Stimulated activated CD8-positive, alpha-beta memory T cell treated with anti-CD3 and anti-CD28 coated beads, Interleukin-7, amount 100 ng/mL, for 1 hour (primary cell): ENCODE measurements at regions not wholly inside any gene's neighbourhood (a gene's known extent, or its start where the extent isn't known, plus 50 kb on each side); places are given as distances from the start of the nearest gene placed in this dataset.

Source experiments
- DNase-seq, 2 donors: peaks; one replicate each; pipeline ENCODE4 v3.0.0-alpha.2; 2020; ENCODE audit warnings: low read depth in 2 of 2

- DNase-seq, result no peak
Measured at GRCh38 chr11:37774441-37774840, 1176.4 kb upstream of the RAG2 start.

- no peak for DNase-seq
Measured at GRCh38 chr11:37770145-37770544, 1172.1 kb upstream of the RAG2 start.

GRCh38 chr11:37762079-37762478 is 1164.0 kb upstream of the RAG2 start:
- DNase-seq, result no peak

GRCh38 chr11:37755521-37755920 is 1157.5 kb upstream of the RAG2 start:
- no peak for DNase-seq

GRCh38 chr11:37748641-37749040 is 1150.6 kb upstream of the RAG2 start:
- DNase-seq, result no peak

GRCh38 chr11:37747121-37747520 is 1149.1 kb upstream of the RAG2 start:
- DNase-seq, result no peak

GRCh38 chr11:37727371-37727770 is 1129.3 kb upstream of the RAG2 start:
- DNase-seq, result no peak

GRCh38 chr11:37724315-37724714 is 1126.3 kb upstream of the RAG2 start:
- DNase-seq, result no peak

GRCh38 chr11:37721485-37721884 is 1123.4 kb upstream of the RAG2 start:
- no peak for DNase-seq

GRCh38 chr11:37718431-37718999 is 1120.5 kb upstream of the RAG2 start:
- no peak for DNase-seq

- DNase-seq, result no peak
Measured at GRCh38 chr11:37712251-37712650, 1114.2 kb upstream of the RAG2 start.

- no peak for DNase-seq
Measured at GRCh38 chr11:37710031-37710430, 1112.0 kb upstream of the RAG2 start.

GRCh38 chr11:37704791-37705190 is 1106.8 kb upstream of the RAG2 start:
- no peak for DNase-seq

- DNase-seq, result no peak
Measured at GRCh38 chr11:37699644-37700043, 1101.6 kb upstream of the RAG2 start.

GRCh38 chr11:37695283-37695682 is 1097.2 kb upstream of the RAG2 start:
- no peak for DNase-seq

- no peak for DNase-seq
Measured at GRCh38 chr11:37689951-37690350, 1091.9 kb upstream of the RAG2 start.

GRCh38 chr11:37688456-37688855 is 1090.4 kb upstream of the RAG2 start:
- no peak for DNase-seq

- DNase-seq, result no peak
Measured at GRCh38 chr11:37687130-37687529, 1089.1 kb upstream of the RAG2 start.

GRCh38 chr11:37671321-37671720 is 1073.3 kb upstream of the RAG2 start:
- no peak for DNase-seq

GRCh38 chr11:37666960-37667359 is 1068.9 kb upstream of the RAG2 start:
- DNase-seq, result no peak

GRCh38 chr11:37657645-37658044 is 1059.6 kb upstream of the RAG2 start:
- no peak for DNase-seq

GRCh38 chr11:37647767-37648166 is 1049.7 kb upstream of the RAG2 start:
- DNase-seq, result no peak

GRCh38 chr11:37643968-37644367 is 1045.9 kb upstream of the RAG2 start:
- DNase-seq, result no peak

- no peak for DNase-seq
Measured at GRCh38 chr11:37642296-37642695, 1044.3 kb upstream of the RAG2 start.
